ENCODE measurements at regions not wholly inside any gene's neighbourhood (a gene's known extent, or its start where the extent isn't known, plus 50 kb on each side); places are given as distances from the start of the nearest gene placed in this dataset.
"Not testable (repeated sequence)": the region's sequence is repeated elsewhere in the genome, so short reads cannot be mapped to it uniquely, and the experiment has no call there.

DNA sequence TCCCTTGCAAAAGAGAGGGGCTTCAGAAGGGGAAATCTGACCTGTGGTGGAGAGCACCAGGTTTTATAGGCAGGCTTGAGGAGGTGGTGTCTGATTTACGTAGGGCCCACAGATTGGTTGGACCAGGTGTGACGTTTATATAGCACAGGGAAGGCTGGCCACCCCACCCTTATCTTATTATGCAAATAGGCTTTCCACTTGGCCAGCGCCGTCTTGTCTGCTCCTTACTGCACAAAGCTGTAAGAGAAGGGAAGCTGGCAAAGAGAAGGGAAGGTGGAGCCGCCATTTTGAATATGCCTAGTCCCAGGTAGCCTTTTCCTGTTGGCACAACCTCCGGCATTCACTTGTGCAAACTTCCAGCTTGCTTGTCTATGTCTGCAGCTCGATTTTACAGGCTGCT is 221.4 kb downstream of the GATA3 start:
- ATAC-seq (ENCODE audit: low FRiP score) (no peak), DNase-seq (ENCODE audit: low spot score) (no peak)
- TF ChIP-seq, protein P1, sequence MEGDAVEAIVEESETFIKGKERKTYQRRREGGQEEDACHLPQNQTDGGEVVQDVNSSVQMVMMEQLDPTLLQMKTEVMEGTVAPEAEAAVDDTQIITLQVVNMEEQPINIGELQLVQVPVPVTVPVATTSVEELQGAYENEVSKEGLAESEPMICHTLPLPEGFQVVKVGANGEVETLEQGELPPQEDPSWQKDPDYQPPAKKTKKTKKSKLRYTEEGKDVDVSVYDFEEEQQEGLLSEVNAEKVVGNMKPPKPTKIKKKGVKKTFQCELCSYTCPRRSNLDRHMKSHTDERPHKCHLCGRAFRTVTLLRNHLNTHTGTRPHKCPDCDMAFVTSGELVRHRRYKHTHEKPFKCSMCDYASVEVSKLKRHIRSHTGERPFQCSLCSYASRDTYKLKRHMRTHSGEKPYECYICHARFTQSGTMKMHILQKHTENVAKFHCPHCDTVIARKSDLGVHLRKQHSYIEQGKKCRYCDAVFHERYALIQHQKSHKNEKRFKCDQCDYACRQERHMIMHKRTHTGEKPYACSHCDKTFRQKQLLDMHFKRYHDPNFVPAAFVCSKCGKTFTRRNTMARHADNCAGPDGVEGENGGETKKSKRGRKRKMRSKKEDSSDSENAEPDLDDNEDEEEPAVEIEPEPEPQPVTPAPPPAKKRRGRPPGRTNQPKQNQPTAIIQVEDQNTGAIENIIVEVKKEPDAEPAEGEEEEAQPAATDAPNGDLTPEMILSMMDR (IDR thresholded peaks at IDR 0.05) = no peak

DNA sequence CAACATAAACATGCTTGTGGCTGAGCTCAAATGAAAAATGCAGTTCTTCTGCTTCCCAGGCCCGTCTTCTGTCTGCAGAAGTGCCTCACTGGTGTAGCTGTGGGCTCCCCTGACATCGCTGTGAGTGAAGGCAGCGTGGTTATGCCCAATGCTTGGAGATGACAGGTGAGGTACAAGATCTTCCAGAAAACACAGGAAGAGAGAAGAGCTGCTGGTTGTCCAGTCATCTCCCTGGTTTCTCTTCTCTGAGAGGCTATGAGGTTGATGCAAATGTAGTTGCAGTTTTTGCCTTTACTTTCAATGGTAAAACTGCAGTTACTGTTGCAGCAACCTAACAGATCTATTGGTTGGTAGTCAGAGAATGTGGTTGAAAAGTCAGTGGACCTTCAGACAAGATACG is 223.6 kb downstream of the GATA3 start:
- no peak for DNase-seq (ENCODE audit: low spot score)
- no peak for ATAC-seq (ENCODE audit: low FRiP score)
- TF ChIP-seq, protein P1 (IDR thresholded peaks at IDR 0.05) = no peak

DNA sequence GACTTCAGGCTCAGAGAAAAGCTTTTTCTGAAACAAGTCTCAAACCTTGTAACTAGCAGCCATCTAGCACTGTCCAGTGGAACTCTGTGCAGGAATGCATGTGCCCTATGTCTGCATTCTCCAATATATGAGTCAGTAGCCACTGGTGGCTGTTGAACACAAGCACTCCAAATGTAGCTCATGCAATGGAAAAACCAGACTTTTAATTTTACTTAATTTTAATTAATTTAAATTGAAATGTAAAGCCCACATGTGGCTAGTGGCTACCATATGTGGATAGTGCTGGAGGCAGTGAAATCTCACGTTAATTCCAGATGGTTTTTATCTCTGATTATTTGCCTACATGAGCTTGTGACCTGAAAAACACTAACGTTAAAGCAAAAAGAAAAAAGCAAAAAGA is 225.1 kb downstream of the GATA3 start:
- TF ChIP-seq, protein P1 (IDR thresholded peaks at IDR 0.05) = no peak
- no peak for ATAC-seq (ENCODE audit: low FRiP score)
- DNase-seq (ENCODE audit: low spot score) = no peak

DNA sequence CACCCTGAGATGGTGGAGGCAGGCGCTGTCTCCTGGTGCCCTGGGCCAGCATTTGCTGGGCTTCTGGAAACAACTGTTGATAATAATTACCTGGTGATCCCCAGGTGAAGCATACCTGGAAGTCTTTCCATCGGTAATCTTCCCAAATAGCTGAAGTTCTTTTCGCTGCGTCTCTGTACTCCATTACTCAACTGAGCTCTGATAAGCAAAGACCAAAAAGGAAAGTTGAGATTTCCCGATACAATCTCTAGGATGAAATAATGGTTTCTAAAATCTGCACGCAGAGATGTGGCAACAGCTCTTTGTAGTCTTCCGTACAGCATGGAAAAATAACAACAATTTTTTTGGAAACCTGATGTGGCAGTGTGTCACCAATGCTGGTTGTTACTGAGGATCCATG is 226.5 kb downstream of the GATA3 start:
- TF ChIP-seq, protein P1 (IDR thresholded peaks at IDR 0.05) = no peak
- DNase-seq (ENCODE audit: low spot score) = no peak
- ATAC-seq (ENCODE audit: low FRiP score) = no peak

DNA sequence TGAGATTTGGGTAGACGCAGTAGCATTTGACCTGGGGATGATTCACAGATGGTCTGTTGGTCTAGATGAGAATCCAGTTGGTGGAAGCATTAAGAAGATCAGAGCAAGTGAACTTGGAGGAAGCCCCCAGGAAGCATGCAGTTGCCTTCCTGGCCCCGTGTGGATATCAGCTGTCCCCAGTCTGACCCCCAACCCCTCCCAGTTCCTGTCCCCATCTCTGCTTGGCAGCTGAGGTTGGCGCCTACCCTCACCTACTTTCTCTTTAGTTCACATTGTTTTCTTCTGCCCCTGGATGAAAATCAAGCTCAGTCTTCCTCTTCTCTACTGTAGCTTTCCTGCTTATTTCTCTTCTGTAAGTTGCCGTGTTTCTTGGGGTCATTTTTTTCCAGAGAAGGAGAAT is 227.9 kb downstream of the GATA3 start:
- ATAC-seq (ENCODE audit: low FRiP score) (no peak), DNase-seq (ENCODE audit: low spot score) (no peak)
- TF ChIP-seq, protein P1 (IDR thresholded peaks at IDR 0.05) = no peak

DNA sequence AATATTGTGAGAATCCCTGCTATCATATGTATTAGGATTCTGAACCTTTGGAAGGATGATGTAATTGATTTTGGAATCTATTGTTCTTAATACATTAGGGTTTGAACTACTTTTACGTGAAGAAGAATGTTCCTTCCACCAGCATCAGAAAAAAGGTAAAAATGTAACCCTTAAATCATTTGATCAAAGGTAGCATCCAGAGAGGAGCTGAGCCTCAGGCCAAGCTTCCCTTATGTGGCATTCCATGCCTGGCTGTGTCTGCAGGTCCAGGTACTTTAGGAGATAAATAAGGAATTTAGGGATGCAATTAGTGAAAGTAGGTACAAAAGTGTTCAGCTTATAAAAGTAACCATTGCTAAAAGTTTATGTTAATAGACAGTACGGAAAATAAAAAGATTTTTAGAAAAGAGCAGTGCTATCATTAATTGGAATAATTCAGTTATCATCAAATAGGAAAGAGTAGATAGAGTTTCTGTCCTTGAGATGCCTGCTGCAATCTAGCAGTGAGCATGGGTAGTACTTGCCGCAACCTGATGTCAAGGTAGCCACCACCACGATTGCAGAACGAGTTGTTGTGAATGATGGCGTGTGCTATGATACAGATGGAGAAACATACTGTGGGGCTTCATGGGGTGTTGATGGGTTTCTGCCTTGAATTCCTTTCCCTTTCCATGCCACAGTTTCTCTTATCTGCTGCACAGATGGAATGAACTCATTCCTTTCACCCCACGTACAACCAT is 228.8 kb downstream of the GATA3 start:
- TF ChIP-seq, protein P1 (IDR thresholded peaks at IDR 0.05) = no peak
- DNase-seq (ENCODE audit: low spot score) (no peak), ATAC-seq (ENCODE audit: low FRiP score) (no peak)

DNA sequence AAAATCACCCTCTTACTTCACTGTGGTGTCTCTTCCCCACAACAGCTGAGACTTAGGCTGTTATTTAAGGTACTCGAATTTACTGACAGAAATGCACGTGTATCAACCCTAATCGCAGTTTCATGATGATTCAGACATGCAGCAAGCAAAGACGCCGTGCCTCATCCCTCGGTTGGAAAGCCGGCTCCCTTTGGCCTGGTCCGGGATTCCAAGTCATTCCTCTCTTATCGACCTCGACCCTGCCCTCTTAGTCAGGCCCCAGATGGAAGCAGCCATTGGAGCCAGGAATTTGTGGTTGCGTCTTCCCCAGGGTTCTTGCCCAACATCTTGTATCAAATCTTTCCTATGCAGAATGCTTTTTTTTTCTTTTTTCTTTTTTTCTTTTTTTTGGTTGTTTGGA is 229.5 kb downstream of the GATA3 start:
- TF ChIP-seq, protein P1 (IDR thresholded peaks at IDR 0.05) = no peak
- ATAC-seq (ENCODE audit: low FRiP score) (no peak), DNase-seq (ENCODE audit: low spot score) (no peak)

DNA sequence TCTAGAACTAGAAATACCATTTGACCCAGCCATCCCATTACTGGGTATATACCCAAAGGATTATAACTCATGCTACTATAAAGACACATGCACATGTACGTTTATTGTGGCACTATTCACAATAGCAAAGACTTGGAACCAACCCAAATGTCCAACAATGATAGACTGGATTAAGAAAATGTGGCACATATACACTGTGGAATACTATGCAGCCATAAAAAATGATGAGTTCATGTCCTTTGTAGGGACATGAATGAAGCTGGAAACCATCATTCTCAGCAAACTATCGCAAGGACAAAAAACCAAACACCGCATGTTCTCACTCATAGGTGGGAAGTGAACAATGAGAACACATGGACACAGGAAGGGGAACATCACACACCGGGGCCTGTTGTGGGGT is 231.5 kb downstream of the GATA3 start:
- ATAC-seq (ENCODE audit: low FRiP score); DNase-seq (ENCODE audit: low spot score): not testable (repeated sequence)
